NCI-H345 treated with DMSO at 0.1 percent for 48 hours (cell line): ENCODE measurements at regions not wholly inside any gene's neighbourhood (a gene's known extent, or its start where the extent isn't known, plus 50 kb on each side); places are given as distances from the start of the nearest gene placed in this dataset.
"Not testable (repeated sequence)": the region's sequence is repeated elsewhere in the genome, so short reads cannot be mapped to it uniquely, and the experiment has no call there.

ENCODE experiments used
- DNase-seq: peaks from one replicate; lab custom pipeline; 2025; ENCODE audit not compliant: unreplicated experiment; lab: John Stamatoyannopoulos, UW

DNA sequence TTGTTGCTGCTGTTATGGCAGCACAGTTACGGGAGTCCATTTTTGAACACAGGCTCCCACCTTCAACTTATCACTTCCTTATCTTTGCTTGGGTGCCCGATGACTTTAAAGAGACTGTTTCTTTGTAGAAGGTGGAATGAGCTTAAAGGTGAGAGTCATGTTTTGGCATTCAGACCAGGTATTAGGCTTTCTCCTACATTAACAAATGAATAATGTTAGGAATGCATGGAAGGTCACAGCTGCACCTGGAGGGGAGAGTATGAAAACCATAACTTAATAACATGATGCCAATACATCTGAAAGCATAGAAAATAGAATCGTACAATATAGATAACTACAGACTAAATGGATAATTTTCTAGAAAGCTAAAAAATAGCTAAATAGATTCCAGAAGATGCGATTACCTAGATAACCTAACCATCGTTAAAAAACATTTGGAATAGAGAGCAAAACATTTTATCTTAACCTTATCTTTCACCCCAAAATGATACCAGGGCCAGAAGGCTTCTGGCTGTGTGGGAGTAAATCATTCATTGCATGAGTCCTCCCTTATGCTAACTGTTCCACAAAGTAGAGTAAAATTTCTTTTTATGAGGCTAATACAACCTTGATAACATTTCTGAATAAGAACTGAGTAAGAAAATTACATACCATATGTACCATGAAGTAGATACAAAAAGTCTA is 126.2 kb upstream of the ADCY2 start:
- no peak for DNase-seq

DNA sequence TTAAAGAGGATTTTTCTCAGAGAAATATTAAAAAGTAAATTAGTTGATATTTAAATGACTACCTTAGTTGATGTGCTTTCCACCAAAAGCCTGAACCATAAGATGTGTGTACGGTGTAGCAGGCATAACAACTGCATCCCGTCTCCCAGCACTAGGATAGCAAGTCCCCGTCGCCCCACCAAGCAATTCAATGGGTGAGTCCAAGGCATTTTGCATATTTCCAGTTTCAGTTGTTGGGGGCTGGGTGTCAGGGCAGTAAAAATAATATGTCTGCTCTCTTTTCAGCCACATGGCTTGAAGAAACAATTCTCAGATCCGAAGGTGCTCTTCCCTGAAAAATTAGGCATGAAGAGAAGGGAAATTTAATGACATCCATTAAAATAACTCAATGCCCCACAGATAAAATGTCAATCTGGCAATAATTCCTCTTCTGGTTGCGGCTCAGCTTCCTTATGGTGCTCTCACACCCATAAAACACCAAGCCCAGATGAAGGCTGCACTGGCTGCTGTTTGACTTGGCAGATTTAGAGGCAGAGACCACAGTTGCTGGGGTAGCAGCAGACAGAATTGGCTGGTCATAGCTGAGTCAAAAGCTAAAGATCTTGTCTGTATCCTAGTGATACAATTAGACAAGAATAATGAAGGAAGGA is 124.4 kb upstream of the ADCY2 start:
- no peak for DNase-seq

DNA sequence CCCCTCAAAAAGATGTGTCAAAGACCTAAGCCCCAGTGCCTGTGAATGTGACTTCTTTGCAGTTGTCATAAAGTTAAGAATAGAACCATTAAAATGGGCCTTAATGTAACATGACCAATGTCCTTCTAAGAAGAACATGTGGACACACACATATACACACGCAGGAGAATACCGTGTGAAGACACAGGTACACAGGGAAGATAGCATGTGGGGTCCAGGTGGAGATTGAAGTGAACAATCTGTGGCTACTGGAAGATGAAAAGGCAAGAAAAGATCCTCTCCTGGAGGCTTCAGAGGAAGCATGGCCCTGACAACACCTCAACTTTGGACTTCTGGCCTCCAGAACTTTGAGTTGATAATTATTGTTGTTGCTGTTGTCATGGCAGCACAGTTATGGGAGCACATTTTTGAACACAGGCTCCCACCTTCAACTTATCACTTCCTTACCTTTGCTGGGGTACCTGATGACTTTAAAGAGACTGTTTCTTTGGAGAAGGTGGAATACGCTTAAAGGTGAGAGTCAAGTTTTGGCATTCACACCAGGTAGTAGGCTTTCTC is 123.5 kb upstream of the ADCY2 start:
- DNase-seq: no peak

DNA sequence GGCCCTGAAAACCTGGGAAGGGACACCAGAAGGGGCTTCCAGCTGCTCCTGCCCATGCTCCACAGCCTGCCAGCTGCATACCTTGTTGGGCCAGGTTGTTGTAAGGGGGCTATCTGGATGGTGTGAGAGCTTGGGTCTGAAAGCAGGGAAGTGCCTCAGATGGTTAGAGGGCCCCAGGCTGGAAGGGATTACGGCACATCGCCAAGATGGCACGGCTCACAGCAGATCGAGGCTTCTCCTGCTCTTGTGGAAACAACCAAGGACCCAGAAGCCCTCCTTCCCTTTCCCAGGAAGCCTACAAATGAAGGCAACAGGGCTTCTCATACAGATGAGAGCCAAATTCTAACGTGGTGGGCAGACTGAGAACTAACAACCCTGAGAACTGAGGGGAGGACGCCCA is 121.7 kb upstream of the ADCY2 start:
- no peak for DNase-seq

DNA sequence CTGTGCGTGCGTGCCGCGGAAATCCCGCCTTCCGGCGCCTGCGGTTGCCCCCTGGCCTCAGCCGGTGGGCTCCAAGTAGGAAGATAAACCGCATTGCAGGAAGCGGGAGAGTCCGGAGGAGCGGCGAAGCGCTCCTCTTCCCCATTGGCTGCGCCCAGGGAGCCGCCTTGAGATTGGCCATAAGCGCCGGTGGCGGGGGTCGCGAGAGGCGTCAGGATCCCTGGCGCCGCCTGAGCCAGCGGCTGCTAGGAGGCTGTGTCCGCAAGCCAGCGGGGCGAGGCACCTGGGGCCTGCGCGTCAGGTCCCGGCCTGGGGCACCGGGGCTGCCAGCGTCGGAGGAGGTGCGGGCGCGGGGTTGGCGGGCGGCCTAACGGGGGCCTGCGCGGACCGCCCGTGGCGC is 106.3 kb upstream of the ADCY2 start:
- not testable (repeated sequence) for DNase-seq

DNA sequence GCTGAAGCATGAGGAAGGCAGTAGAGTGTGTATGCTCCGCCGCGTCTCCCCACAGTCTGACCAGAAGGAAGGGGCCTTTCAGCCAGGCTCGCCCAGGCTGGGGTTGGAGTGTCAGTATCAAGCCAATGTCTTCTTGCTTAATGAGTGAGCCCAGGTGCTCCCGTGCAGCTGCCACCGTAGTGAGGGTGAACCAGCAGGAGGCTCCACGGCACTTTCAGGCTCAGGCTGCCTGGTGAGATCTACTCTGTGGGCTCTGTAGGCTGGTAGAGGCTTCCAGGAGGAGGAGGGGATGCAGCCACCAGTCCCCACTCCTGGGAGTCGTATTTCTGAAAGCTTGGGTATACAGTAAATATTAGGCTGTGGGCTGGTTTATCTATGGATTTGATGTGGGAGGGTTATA is 98.1 kb upstream of the ADCY2 start:
- DNase-seq: not testable (repeated sequence)

DNA sequence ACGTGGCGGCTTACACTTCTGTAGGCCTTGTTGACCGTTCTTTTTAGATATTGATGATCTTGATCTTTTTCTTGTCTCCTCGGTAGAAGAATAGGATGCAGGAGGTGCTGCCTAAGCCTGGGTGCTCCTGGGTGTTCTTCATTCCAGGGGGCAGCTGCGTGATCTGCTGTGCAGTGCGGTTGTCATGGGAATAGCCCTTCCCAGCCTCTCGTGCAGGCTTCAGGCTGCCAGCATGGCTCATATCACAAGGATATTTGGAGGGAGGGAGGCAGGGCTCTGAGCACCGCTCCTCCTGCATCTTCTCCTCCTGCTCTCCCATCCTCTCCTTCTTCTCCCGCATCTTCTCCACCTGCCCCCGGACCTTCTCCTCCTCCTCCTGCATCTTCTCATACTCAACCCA is 96.2 kb upstream of the ADCY2 start:
- DNase-seq: not testable (repeated sequence)

DNA sequence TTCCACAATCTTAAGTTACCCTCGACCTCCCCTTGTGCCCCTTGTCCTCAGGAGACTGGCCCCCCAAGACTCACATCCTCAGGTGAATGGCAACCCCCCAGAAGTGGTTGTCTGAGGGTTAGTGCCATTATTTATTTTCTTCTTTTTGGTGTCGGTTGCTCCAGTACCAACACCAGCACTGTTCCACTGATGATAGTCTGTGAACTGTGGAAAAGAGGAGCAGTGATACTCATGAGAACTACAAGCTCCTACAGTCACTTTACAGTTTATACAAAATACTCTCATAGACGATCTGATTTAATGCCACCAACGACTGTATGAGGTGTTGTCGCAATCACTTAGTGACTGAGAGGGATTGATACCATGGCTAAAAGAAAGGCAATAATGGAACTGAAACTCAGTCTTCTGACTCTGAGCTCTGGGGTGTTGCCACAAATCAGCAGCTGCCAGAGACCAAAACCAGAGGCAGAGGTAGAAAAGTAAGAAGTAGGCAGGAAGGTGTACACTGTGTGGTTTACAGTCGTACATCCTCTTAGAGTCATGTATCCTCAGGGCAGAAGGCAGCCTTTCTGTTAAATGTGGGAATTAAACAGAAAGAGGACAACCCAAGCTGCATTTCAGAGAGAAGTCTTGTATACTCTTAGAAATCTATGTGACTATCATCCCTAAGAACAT is 90.8 kb upstream of the ADCY2 start:
- DNase-seq: not testable (repeated sequence)

DNA sequence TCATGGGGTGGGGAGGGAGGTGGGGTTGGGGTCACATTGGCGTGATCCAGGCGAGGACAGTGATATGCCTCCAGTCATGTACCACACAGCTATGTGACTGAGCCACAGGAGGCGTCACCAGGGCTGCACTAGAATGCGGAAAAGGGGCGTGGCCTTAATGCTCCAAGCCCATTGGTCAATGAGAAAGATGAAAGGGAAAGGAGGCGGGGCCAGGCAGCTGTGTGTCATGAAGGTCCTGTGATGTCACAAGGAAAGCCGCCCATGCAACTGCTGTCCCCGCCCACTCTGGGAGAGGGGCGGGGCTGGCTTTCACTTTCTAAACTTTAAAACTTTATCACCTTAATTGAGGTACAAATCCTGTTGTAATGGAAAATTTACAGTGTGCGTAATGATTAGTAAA is 89.4 kb upstream of the ADCY2 start:
- not testable (repeated sequence) for DNase-seq

DNA sequence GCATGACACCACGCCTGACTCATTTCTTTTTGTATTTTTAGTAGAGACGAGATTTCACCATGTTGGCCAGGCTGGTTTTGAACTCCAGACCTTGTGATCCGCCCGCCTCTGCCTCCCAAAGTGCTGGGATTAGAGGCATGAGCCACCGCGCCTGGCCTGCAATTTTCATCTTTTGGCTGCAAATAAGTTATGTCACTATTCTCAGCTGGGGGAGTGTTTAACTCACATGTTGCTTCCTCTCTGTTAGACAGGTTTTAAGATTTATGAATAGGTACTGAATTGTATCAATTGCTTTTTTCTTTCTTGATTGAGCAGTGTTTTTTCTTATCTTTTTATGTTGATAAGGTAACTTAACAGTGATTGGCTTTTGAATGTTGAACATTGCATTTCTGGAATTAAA is 88.2 kb upstream of the ADCY2 start:
- not testable (repeated sequence) for DNase-seq

DNA sequence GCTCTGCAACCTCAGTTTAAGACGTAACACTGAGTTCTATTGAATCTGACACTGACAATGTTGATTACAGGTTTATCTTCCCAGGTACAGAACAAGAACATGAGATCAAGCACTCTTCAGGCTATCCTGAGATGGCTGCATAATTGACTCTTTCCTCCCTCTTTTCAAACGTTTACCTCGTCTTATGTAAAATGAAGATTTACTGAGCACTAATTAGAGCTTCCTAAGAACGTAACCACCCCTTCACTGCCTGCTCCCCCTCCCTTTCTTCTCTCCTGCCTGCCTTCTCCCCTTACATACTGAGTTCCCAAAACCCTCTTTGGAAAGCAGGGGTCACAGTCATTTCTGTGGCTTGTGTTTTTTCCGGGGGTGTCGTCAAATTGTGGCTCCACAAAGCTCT is 86.2 kb upstream of the ADCY2 start:
- DNase-seq: not testable (repeated sequence)

DNA sequence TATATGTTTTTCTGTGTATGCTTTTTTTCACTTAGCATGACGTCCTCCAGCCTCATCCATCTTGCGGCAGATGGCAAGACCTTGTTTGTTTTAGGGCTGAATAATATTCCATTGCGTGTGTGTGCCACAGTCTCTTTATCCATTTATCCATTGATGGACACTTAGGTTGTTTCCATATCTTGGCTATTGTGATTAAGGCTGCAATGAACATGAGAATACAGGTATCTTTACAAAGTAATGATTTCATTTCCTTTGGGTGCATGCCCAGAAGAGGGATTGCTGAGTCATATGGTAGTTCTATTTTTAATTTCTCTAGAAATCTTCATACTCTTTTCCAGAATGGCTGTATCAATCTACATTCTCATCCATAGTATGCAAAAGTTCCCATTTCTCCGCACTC is 85.3 kb upstream of the ADCY2 start:
- DNase-seq: not testable (repeated sequence)

DNA sequence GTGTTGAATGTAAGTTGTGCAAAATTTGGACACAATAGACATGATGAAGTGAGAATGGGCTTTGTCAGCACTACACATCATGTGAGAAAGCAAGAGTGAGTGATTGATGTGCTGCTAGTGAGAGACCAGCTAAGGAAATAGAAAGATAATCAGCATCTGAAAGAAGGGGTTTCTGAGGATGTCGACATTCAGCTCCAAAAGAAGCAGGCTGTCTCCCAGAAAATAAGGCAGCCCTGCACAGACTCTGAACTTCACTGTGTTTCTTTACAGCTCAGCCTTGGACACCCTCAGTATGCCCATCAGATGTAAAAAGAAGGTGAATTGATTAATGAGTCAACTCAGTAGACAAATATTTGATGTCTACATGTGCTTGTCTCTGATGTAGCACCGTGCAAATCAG is 80.8 kb upstream of the ADCY2 start:
- DNase-seq: no peak

DNA sequence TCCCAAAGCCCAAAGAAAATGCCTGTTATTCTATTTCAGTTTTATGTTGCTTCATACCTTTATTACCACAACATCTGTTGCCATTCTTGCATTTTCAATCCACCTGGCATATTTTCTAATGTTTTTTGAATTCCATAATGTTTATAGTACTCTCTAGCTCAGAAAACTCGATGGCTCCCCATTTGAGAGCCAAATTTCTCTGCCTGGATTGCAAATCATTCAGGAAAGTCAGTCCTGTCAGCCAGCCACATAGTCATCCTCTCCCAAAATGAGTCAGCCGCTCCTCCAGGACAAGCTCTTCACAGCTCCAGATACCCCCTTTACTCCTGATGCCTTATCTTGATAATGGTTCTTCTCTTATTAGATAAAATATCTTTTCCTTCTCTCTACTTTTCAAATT is 78.2 kb upstream of the ADCY2 start:
- no peak for DNase-seq

DNA sequence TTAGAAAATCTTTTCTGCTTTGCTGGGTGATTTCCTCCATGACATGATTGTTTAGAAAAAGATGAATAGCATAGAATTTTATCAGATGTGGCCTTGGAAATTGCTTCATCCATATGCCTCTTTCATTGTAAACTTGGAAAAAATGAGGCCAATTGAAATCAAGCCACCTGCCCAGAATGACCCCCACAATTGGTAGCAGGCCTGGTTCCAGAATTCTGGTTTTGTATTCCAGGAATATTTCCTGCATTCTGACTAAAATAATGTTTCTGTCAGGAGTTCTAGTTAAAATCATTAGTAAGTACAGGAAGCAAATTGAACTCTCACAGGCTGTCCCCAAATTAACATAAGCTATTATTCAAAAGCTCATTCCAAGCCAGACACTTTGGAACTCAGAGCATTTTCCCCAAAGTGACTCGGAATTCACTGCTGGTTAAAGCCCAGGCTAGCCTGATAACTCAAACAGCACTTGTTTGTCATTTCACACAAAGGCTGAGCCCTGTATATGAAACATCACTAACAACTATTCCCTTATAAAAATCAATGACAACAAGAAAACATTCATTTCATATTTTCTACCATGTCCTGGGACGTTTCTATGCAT is 75.1 kb upstream of the ADCY2 start:
- DNase-seq: no peak

DNA sequence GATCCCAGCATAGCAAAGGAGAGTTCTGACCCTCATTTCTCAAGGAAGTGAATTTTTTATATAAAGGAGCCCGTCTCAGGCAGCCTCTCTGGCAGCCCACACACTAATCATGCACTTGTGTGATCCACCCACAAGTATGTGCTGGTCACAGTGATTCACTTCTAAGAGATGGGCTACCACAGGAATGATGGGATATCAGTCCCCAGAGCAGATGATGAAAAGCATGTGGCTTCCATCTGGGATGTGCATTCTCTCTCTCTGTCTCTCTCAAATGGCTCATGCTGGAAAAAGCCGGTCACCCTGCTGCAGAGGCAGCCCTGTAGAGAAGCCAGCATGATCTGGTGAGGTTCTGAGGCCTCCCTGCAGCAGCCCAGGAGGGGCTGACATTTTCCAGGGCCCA is 74.2 kb upstream of the ADCY2 start:
- DNase-seq: no peak

DNA sequence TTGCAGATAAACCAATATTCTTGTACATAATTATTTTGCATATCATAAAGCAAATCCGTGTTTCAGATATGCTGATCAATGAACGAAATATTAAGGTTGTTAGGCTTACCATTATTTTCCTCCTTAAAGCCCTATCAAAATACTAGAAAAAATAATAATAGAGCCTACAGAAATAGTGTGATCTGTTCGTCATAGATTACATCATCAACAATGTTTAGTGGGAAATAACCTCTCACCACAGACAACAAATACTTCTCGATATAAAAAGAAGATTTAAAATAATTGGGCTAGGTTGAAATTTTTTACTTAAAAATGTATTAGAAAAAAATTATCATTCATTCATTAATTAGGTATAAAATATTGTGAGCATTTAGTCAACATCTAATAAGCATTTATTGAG is 71.0 kb upstream of the ADCY2 start:
- DNase-seq: no peak

DNA sequence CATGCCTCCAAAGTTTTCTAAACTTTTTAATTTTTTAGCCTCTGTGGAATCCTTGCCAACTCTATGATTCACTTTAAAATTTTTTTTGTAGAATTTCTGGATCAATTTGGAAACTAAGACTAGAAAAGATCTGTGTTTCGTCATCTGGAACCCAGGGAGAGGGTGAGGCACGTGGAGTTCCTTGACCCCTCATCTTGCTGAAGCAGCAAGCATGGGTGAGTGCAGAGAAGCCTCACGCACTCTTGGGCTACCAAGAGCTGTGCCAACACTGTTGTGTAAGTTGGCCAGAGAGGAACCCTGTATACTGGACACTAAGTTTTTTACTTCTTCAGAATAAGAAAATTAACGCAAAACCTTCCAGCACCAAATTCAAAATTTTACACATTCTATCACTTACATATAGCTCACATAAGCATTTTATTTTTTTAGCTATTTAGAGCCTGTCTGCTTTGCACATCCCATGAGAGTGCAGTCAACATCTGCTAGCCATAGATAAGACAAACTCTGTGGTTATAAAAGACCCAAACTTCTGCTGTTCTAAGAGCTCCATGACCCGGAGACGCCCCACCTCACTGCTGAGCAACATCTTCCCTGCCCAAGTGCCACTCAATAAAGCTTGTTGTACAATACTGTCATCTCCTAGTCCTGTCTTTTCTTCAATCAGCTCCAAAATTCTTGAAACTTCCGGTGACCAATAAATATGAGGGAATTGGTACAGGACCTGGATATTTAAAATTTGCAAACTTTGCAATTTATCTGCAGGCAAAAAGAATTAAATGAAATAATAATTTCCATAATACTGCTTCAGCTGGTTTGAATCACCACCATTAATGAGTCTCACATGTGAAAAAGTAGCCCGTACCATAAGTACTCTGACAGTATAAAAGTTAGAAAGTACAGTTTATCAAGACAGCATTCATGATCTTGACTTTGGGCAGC is 69.7 kb upstream of the ADCY2 start:
- no peak for DNase-seq

DNA sequence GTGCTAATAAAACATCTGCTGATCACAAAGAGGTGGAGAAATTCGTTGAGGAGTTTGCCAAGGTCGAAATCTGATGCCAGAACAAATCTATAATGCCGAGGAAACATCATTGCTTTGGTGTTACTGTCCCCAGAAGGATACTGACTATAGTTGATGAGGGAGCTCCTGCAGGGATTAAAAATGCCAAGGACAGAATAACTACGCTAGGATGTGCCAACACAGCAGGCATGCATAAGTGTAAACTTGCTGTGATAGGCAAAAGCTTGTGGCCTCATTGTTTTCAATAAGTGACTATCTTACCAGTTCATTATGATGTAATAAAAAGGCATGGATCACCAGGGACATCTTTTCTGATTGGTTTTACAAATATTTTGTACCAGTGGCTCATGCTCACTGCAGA is 66.8 kb upstream of the ADCY2 start:
- DNase-seq: no peak

DNA sequence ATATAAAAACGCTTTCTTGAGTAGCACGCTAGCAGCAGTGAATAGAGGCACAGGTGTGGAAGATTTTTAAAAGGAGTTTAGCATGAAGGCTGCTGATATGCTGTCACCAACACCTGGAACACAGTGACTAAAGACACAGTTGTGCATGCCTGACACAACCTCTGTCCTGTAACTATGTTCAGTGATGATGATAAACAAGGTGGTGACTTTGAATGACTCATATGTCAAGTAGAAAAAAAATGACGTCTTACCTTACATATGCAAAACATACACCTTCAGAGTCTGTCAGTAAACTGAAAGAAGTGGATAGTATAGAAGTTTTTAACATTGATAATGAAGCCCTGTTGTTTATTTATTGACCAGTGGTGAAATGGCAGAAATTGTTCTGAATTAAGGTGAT is 66.2 kb upstream of the ADCY2 start:
- DNase-seq: no peak

DNA sequence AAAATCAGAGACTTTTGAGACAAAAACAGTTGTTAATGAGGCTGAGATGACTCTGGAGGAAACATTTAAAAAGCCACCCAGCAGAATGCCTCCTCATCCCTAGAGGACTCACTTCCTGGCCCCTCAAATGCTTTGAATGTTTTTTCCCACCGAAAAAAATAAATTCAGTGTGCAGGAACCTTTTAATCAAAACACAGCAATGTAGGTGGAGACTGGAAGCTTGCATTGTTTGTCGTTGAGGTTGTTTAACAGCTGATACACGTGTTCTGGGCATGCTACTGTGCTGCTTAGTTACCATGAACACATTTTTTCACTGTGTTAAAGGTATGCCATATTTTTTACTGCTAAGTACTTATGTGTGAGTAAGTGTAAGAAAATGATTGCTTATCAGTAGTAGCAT is 65.7 kb upstream of the ADCY2 start:
- no peak for DNase-seq
